ENCODE measurements at regions not wholly inside any gene's neighbourhood (a gene's known extent, or its start where the extent isn't known, plus 50 kb on each side); places are given as distances from the start of the nearest gene placed in this dataset.

- no peak for ATAC-seq (ENCODE audit: insufficient number of reproducible peaks, low FRiP score, low read depth)
- Histone ChIP-seq H3K36me3 (no peaks in the 10 kb centered on the region), H3K4me3 (no peak overlapping the region), H3K27me3 (replicated peaks; ENCODE audit: insufficient read depth) (no peaks in the 10 kb centered on the region), H3K9me3 (no peaks in the 10 kb centered on the region), H3K4me1 (ENCODE audit: control insufficient read depth in 1 of 2, low read depth in 2 of 2) (no peaks in the 10 kb centered on the region), H3K27ac (no peak overlapping the region)
- TF ChIP-seq CTCF (IDR thresholded peaks at IDR 0.05): no peak
- DNase-seq (ENCODE audit: low spot score): no peak
Observed at GRCh38 chr3:76886761-76887500, 153.0 kb upstream of the ROBO2 start.

- DNase-seq (ENCODE audit: low spot score): no peak
- Histone ChIP-seq H3K4me3 (no peak overlapping the region), H3K4me1 (ENCODE audit: control insufficient read depth in 1 of 2, low read depth in 2 of 2) (no peaks in the 10 kb centered on the region), H3K27me3 (replicated peaks; ENCODE audit: insufficient read depth) (no peaks in the 10 kb centered on the region), H3K27ac (no peak overlapping the region), H3K9me3 (no peaks in the 10 kb centered on the region), H3K36me3 (no peaks in the 10 kb centered on the region)
- no peak for TF ChIP-seq CTCF (IDR thresholded peaks at IDR 0.05)
- ATAC-seq (ENCODE audit: insufficient number of reproducible peaks, low FRiP score, low read depth): no peak
Observed at GRCh38 chr3:76888856-76889255, 151.0 kb upstream of the ROBO2 start.

- TF ChIP-seq CTCF (IDR thresholded peaks at IDR 0.05): no peak
- ATAC-seq (ENCODE audit: insufficient number of reproducible peaks, low FRiP score, low read depth) (no peak), DNase-seq (ENCODE audit: low spot score) (no peak)
- H3K27ac ChIP-seq: no peak overlapping the region
- H3K4me1 ChIP-seq (ENCODE audit: control insufficient read depth in 1 of 2, low read depth in 2 of 2): no peaks in the 10 kb centered on the region
- H3K36me3 ChIP-seq: no peaks in the 10 kb centered on the region
- no peaks in the 10 kb centered on the region for H3K9me3 ChIP-seq
- no peaks in the 10 kb centered on the region for H3K27me3 ChIP-seq (replicated peaks; ENCODE audit: insufficient read depth)
- H3K4me3 ChIP-seq: no peak overlapping the region
Observed at GRCh38 chr3:76889911-76890310, 150.0 kb upstream of the ROBO2 start.

- Histone ChIP-seq H3K36me3 (no peaks in the 10 kb centered on the region), H3K27ac (no peak overlapping the region), H3K4me3 (no peak overlapping the region), H3K4me1 (ENCODE audit: control insufficient read depth in 1 of 2, low read depth in 2 of 2) (no peaks in the 10 kb centered on the region), H3K9me3 (no peaks in the 10 kb centered on the region), H3K27me3 (replicated peaks; ENCODE audit: insufficient read depth) (no peaks in the 10 kb centered on the region)
- TF ChIP-seq CTCF (IDR thresholded peaks at IDR 0.05): no peak
- DNase-seq (ENCODE audit: low spot score): no peak
- ATAC-seq (ENCODE audit: insufficient number of reproducible peaks, low FRiP score, low read depth): no peak
Observed at GRCh38 chr3:76897076-76897475, 142.8 kb upstream of the ROBO2 start.

- DNase-seq (ENCODE audit: low spot score) (no peak), ATAC-seq (ENCODE audit: insufficient number of reproducible peaks, low FRiP score, low read depth) (no peak)
- no peaks in the 10 kb centered on the region for H3K9me3 ChIP-seq
- H3K4me1 ChIP-seq (ENCODE audit: control insufficient read depth in 1 of 2, low read depth in 2 of 2): no peaks in the 10 kb centered on the region
- no peaks in the 10 kb centered on the region for H3K36me3 ChIP-seq
- H3K4me3 ChIP-seq: no peak overlapping the region
- H3K27ac ChIP-seq: no peak overlapping the region
- no peak for TF ChIP-seq CTCF (IDR thresholded peaks at IDR 0.05)
- H3K27me3 ChIP-seq (replicated peaks; ENCODE audit: insufficient read depth): no peaks in the 10 kb centered on the region
Observed at GRCh38 chr3:76900596-76900995, 139.3 kb upstream of the ROBO2 start.

Measured in thoracic aorta (tissue), 2 donors.